Left renal cortex interstitium (tissue), 4 donors: ENCODE measurements at regions not wholly inside any gene's neighbourhood (a gene's known extent, or its start where the extent isn't known, plus 50 kb on each side); places are given as distances from the start of the nearest gene placed in this dataset.

Experiments used
- DNase-seq, 4 donors: peaks; one replicate each; pipeline ENCODE4 v3.0.0-alpha.2; 2013; ENCODE audit warnings: low read depth in 4 of 4, low spot score in 2 of 4, missing footprints in 1 of 4

GRCh38 chr5:92907938-92908606 lies 672.9 kb downstream of the NR2F1-AS1 start:
- DNase-seq, result peak in 2 of 4 donors; percentile 53 to 55

GRCh38 chr5:92906798-92907376 lies 674.1 kb downstream of the NR2F1-AS1 start:
- no peak for DNase-seq

GRCh38 chr5:92904021-92904420 lies 677.0 kb downstream of the NR2F1-AS1 start:
- no peak for DNase-seq

- DNase-seq, result no peak
Observed at GRCh38 chr5:92899611-92900010, 681.4 kb downstream of the NR2F1-AS1 start.

GRCh38 chr5:92896722-92897121 lies 684.3 kb downstream of the NR2F1-AS1 start:
- DNase-seq, result no peak

GRCh38 chr5:92890841-92891244 lies 690.2 kb downstream of the NR2F1-AS1 start:
- DNase-seq, result no peak

GRCh38 chr5:92889140-92889539 lies 691.9 kb downstream of the NR2F1-AS1 start:
- no peak for DNase-seq

GRCh38 chr5:92887254-92887653 lies 693.8 kb downstream of the NR2F1-AS1 start:
- no peak for DNase-seq

GRCh38 chr5:92886751-92887150 lies 694.3 kb downstream of the NR2F1-AS1 start:
- no peak for DNase-seq

- DNase-seq, result no peak
Observed at GRCh38 chr5:92885950-92886349, 695.1 kb downstream of the NR2F1-AS1 start.

- DNase-seq, result no peak
Observed at GRCh38 chr5:92884469-92884868, 696.5 kb downstream of the NR2F1-AS1 start.

- no peak for DNase-seq
Observed at GRCh38 chr5:92879806-92880543, 701.0 kb downstream of the NR2F1-AS1 start.

GRCh38 chr5:92874790-92875189 lies 706.2 kb downstream of the NR2F1-AS1 start:
- no peak for DNase-seq

- DNase-seq, result no peak
Observed at GRCh38 chr5:92868442-92868841, 712.6 kb downstream of the NR2F1-AS1 start.

- DNase-seq, result no peak
Observed at GRCh38 chr5:92864591-92864990, 716.4 kb downstream of the NR2F1-AS1 start.

- no peak for DNase-seq
Observed at GRCh38 chr5:92863666-92864065, 717.4 kb downstream of the NR2F1-AS1 start.

- no peak for DNase-seq
Observed at GRCh38 chr5:92861531-92862285, 719.3 kb downstream of the NR2F1-AS1 start.

- no peak for DNase-seq
Observed at GRCh38 chr5:92860061-92860460, 721.0 kb downstream of the NR2F1-AS1 start.

- DNase-seq, result no peak
Observed at GRCh38 chr5:92852219-92852618, 728.8 kb downstream of the NR2F1-AS1 start.

GRCh38 chr5:92850886-92851285 lies 730.1 kb downstream of the NR2F1-AS1 start:
- DNase-seq, result no peak

GRCh38 chr5:92849756-92850155 lies 731.3 kb downstream of the NR2F1-AS1 start:
- DNase-seq, result no peak
